GM12878 (cell line): ENCODE measurements at regions not wholly inside any gene's neighbourhood (a gene's known extent, or its start where the extent isn't known, plus 50 kb on each side); places are given as distances from the start of the nearest gene placed in this dataset.

Experiments
- CTCF ChIP-seq, 3 experiments: IDR thresholded peaks in 2 of 3; conservative IDR thresholded peaks in 1 of 3; 2 replicates each; pipeline ENCODE4 v1.5.1; 2011; ENCODE audit warnings: low read depth in 3 of 3, low read length in 3 of 3, mild to moderate bottlenecking in 3 of 3, control low read depth in 2 of 3, moderate library complexity in 2 of 3, inconsistent platforms in 1 of 3, mixed read lengths in 1 of 3; ENCODE audit not compliant: control insufficient read depth in 2 of 3, insufficient read depth in 1 of 3; ENCODE audit errors: extremely low read depth in 1 of 3
- GABPA ChIP-seq: IDR thresholded peaks from 2 replicates; pipeline ENCODE4 v1.6.1; 2014; ENCODE audit warnings: antibody characterized with exemption, low read depth, mild to moderate bottlenecking, inconsistent platforms
- MTA3 ChIP-seq: IDR thresholded peaks from 2 replicates; pipeline ENCODE4 v1.6.1; 2012; ENCODE audit warnings: low read length, inconsistent platforms, borderline replicate concordance
- SKIL ChIP-seq: fragments of 450-650 bp; IDR thresholded peaks from 2 replicates; pipeline ENCODE4 v1.6.1; 2017; ENCODE audit warnings: mild to moderate bottlenecking, low read depth, inconsistent platforms; ENCODE audit not compliant: poor library complexity, severe bottlenecking
- SP1 ChIP-seq: IDR thresholded peaks from one replicate; pipeline ENCODE4 v1.6.1; 2011; ENCODE audit warnings: low read depth, low read length
- SREBF2 ChIP-seq: IDR thresholded peaks from 2 replicates; pipeline ENCODE4 v1.6.1; 2012; ENCODE audit warnings: mild to moderate bottlenecking, low read length
- TAF1 ChIP-seq: IDR thresholded peaks from 2 replicates; pipeline ENCODE4 v1.6.1; 2011; ENCODE audit warnings: mild to moderate bottlenecking, low read depth, low read length, borderline replicate concordance
- YY1 ChIP-seq: IDR thresholded peaks from 2 replicates; pipeline ENCODE4 v1.6.1; 2011; ENCODE audit warnings: low read depth, mild to moderate bottlenecking, low read length
- TF ChIP-seq, protein P1 (sequence below): IDR thresholded peaks from 2 replicates; pipeline ENCODE4 v1.6.1; 2011; ENCODE audit warnings: mild to moderate bottlenecking, low read depth, low read length, moderate library complexity; ENCODE audit not compliant: insufficient replicate concordance

GRCh38 chr6:4638641-4639040, 137.6 kb upstream of the CDYL start:
- TF ChIP-seq TAF1 (no peak), CTCF (IDR thresholded peaks at IDR 0.05 in 2 of 3, conservative IDR thresholded peaks at IDR 0.05 in 1 of 3; ENCODE audit: control insufficient read depth in 2 of 3, extremely low read depth in 1 of 3, insufficient read depth in 1 of 3, low read depth in 3 of 3, low read length in 3 of 3) (no peak), SKIL (no peak), GABPA (no peak), MTA3 (no peak), SREBF2 (no peak), YY1 (no peak), SP1 (no peak)
- TF ChIP-seq, protein P1, sequence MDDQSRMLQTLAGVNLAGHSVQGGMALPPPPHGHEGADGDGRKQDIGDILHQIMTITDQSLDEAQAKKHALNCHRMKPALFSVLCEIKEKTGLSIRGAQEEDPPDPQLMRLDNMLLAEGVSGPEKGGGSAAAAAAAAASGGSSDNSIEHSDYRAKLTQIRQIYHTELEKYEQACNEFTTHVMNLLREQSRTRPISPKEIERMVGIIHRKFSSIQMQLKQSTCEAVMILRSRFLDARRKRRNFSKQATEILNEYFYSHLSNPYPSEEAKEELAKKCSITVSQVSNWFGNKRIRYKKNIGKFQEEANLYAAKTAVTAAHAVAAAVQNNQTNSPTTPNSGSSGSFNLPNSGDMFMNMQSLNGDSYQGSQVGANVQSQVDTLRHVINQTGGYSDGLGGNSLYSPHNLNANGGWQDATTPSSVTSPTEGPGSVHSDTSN: no peak
